GM13976 (cell line): ENCODE measurements at regions not wholly inside any gene's neighbourhood (a gene's known extent, or its start where the extent isn't known, plus 50 kb on each side); places are given as distances from the start of the nearest gene placed in this dataset.
A peak's percentile ranks its signal among the peaks of the same experiment; 100 is the strongest.
"Not testable (repeated sequence)": the region's sequence is repeated elsewhere in the genome, so short reads cannot be mapped to it uniquely, and the experiment has no call there.

Source experiments
- DNase-seq: peaks from one replicate; pipeline ENCODE4 v3.0.0; 2012; ENCODE audit warnings: low spot score
- CTCF ChIP-seq: IDR thresholded peaks from 2 replicates; pipeline ENCODE4 v1.5.1; 2012; ENCODE audit warnings: borderline replicate concordance, mild to moderate bottlenecking; ENCODE audit not compliant: insufficient read depth; ENCODE audit errors: extremely low read depth, missing control alignments, control extremely low read depth
- in situ Hi-C: fragments of 300-500 bp; cut with MboI; formaldehyde crosslinking; loops from one replicate; pipeline ENCODE4 v1.12.0; 2022; ENCODE audit warnings: low sequenced_read_pairs, mixed read lengths, inconsistent platforms; ENCODE audit not compliant: unreplicated experiment

GRCh38 chr17:26731005-26731921 lies 562.7 kb upstream of the WSB1 start:
- DNase-seq, result peak; percentile 2
- TF ChIP-seq CTCF, result no peak
- in situ Hi-C loops, result loop anchor here (25.0 kb wide), 1 partner anchor 331 kb away; no protein-coding TSS in a partner anchor

DNA sequence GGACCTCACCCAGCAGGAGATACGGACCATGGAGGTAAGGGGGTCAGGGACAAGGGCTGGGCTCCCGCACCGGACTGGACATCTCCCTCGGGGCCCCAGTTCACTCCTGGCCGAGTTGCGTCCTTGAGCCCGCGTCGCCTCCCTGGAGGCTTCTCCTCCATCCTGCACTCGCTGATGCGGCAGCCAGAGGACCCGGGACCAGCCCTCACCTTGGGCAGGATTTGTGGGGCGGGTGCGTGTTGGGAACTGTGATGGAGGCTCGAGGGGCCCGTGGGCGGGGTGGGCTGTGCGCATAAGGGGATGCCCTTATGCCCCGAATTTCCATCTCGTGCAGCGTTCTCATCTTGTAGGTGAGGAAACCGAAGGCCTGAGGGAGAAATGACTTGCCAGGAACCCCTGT lies 562.0 kb upstream of the WSB1 start:
- not testable (repeated sequence) for DNase-seq
- in situ Hi-C loops, result loop anchor here (25.0 kb wide), 1 partner anchor 330 kb away; no protein-coding TSS in a partner anchor

- not testable (repeated sequence) for DNase-seq
- in situ Hi-C loops, result loop anchor here (25.0 kb wide), 1 partner anchor 328 kb away; no protein-coding TSS in a partner anchor
Observed at GRCh38 chr17:26734775-26735174, 559.1 kb upstream of the WSB1 start.

GRCh38 chr17:26735977-26736376 lies 557.9 kb upstream of the WSB1 start:
- DNase-seq, result not testable (repeated sequence)
- in situ Hi-C loops, result loop anchor here (25.0 kb wide), 1 partner anchor 326 kb away; no protein-coding TSS in a partner anchor

DNA sequence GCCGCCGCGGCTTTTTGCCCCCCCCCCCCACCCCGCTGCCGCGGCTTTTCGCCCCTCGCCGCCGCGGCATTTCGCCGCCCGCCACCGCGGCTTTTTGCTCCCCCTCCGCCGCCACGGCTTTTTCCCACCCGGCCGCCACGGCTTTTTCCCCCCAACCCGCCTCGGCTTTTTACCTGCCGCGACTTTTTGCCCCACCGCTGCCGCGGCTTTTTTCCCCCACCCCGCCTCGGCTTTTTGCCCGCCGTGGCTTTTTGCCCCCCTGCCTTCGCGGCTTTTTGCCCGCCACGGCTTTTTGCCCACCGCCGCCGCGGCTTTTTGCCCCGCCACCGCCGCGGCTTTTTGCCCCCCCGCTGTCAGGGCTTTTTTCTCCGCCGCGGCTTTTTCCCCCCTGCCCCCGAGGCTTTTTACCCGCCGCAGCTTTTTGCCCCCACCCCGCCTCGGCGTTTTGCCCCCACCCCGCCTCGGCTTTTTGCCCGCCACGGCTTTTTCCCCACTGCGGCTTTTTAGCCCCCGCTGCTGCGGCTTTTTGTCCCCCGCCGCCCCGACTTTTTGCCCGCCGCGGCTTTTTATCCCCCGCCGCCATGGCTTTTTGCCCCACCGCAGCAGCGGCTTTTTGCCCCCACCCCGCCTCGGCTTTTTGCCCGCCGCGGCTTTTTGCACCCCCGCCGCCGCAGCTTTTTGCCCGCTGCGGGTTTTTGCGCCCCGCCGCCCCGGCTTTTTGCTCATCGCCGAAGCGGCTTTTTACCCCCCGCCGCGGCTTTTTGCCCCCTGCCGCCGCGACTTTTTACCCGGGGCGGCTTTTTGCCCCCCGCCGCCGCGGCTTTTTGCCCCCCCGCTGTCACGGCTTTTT lies 527.8 kb upstream of the WSB1 start:
- no peak for DNase-seq

GRCh38 chr17:26766743-26767142 lies 527.2 kb upstream of the WSB1 start:
- in situ Hi-C loops, result no loop called here
- DNase-seq, result no peak
- TF ChIP-seq CTCF, result no peak

More for the DNA sequence above, 527.8 kb upstream of the WSB1 start:
- no peak for TF ChIP-seq CTCF
- in situ Hi-C loops, result no loop called here

DNA sequence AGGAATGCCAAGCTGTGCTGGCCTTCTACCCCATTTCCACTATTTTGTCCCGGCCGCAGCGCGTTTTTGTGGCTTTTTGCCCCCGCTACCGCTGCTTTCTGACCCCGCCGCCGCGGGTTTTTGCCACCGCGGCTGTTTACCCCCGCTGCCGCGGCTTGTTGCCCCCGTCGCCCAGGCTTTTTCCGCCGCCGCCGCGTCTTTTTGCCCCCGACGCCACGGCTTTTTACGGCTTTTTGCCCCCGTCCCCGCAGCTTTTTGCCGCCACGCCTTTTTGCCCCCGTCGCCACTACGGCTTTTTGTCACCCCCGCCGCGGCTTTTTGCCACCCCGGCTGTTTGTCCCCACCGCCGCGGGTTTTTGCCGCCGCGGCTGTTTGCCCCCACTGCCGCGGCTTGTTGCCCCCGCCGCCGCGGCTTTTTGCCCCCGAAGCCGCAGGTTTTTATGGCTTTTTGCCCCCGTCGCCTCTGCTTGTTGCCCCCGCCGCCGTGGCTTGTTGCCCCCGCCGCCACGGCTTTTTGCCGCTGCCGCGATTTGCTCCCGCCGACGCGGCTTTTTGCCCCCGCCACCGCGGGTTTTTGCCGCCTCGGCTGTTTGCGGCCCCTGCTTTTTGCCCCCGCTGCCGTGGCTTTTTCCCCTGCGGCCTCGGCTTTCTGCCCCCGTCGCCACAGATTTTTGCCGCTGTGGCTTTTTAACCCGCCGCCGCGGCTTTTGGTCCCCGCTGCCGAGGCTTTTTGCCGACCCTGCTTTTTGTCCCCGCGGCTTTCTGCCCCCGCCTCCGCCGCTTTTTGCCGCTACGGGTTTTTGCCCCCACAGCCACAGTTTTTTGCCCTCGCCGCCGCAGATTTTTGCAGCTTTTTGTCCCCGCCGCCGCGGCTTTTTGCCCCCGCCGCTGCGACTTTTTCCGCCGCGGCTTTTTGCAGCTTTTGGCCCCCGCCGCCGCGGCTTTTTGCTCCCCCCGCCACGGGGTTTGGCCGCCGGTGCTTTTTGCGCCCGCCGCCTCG lies 520.4 kb upstream of the WSB1 start:
- in situ Hi-C loops, result no loop called here
- no peak for TF ChIP-seq CTCF
- DNase-seq, result no peak
